ENCODE measurements at regions not wholly inside any gene's neighbourhood (a gene's known extent, or its start where the extent isn't known, plus 50 kb on each side); places are given as distances from the start of the nearest gene placed in this dataset.

GRCh38 chr6:14321992-14322772 is 204.6 kb downstream of the CD83 start:
- peak in 2 of 56 donors; percentile 4 to 10 for DNase-seq

GRCh38 chr6:14322841-14323240 is 205.3 kb downstream of the CD83 start:
- DNase-seq = no peak

GRCh38 chr6:14326774-14327173 is 209.2 kb downstream of the CD83 start:
- DNase-seq = no peak

- no peak for DNase-seq
Observed at GRCh38 chr6:14328163-14328562, 210.6 kb downstream of the CD83 start.

- no peak for DNase-seq
Observed at GRCh38 chr6:14333556-14334305, 216.2 kb downstream of the CD83 start.

GRCh38 chr6:14335071-14335470 is 217.5 kb downstream of the CD83 start:
- DNase-seq = no peak

- no peak for DNase-seq
Observed at GRCh38 chr6:14337152-14337551, 219.6 kb downstream of the CD83 start.

- no peak for DNase-seq
Observed at GRCh38 chr6:14339172-14339571, 221.6 kb downstream of the CD83 start.

GRCh38 chr6:14339711-14340584 is 222.4 kb downstream of the CD83 start:
- DNase-seq = no peak

- DNase-seq = no peak
Observed at GRCh38 chr6:14344486-14344885, 226.9 kb downstream of the CD83 start.

- DNase-seq = peak in 1 of 56 donors; percentile 3
Observed at GRCh38 chr6:14348389-14348788, 230.8 kb downstream of the CD83 start.

GRCh38 chr6:14349507-14349906 is 231.9 kb downstream of the CD83 start:
- DNase-seq = no peak

GRCh38 chr6:14350210-14350609 is 232.6 kb downstream of the CD83 start:
- no peak for DNase-seq

GRCh38 chr6:14353281-14353680 is 235.7 kb downstream of the CD83 start:
- DNase-seq = no peak

DNA sequence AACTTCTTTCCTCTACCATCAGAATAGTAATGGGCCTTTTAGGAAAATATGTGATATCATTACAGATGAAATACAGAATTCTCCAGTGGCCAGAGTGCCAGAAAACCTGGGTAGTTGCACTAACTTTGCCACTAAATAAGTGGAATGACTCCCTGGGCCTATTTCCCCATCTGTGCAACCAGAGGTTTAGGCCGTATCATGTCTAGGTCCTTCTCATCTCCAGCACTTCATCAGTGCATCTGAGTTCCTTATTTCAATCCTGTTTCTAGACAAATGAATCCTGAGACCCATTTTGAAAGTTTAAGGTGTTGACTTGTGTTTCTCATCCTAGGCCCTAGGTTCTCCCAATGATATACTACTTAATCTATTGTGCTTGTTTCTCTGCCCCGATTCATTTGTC is 236.2 kb downstream of the CD83 start:
- DNase-seq = no peak

- DNase-seq = peak in 6 of 56 donors; percentile 0 to 25 (median 10)
Observed at GRCh38 chr6:14354919-14355572, 237.5 kb downstream of the CD83 start.

- no peak for DNase-seq
Observed at GRCh38 chr6:14359438-14359837, 241.9 kb downstream of the CD83 start.

DNA sequence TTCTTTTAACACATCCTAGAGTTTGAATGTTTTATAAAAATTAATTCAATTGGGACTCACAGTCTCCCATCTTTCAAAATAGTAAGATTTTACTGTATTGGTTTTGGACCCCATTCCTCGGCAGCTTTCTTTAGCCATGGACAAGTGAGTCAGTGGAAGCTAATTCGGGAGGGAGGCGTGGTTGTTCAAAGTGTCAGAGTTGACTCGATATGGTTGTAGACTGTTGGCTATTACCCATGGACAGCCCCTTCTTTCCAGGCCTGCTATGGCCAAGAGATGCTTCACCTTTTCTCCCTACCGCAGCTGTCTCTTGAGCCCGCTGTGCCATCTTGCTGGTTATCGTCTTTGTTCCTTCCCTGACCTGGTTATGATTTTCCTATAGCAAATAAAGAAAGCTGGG is 243.0 kb downstream of the CD83 start:
- no peak for DNase-seq

GRCh38 chr6:14361297-14361696 is 243.7 kb downstream of the CD83 start:
- DNase-seq = no peak

DNA sequence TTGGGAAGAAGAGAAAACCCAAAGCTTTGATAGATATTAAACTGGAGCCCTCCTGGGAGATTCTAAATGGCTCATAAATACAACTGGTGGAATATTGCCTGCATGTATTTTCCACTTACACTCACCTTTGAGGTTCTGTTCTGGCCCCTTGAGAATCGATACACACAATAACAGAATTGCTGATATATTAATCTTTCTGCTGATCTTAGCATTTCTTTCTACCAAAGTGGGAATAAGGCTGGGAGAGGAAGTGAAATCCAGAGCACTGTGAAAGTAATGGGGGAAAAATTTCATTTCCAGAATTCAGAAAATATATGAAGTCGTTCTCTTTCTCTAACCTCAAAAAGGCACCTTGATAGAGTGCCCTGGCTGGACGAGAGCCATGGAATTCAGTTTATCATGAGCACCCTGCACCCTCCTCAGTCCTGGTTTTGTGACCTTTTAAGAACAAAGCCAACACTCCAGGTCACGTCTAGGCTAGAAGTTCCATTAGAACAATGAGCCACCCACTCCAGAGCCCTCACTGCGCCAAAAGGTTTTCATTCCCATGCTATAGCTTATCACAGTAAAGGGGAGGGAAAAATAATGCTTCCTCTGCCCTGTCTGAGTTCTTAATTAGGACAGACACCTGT is 244.5 kb downstream of the CD83 start:
- no peak for DNase-seq

DNA sequence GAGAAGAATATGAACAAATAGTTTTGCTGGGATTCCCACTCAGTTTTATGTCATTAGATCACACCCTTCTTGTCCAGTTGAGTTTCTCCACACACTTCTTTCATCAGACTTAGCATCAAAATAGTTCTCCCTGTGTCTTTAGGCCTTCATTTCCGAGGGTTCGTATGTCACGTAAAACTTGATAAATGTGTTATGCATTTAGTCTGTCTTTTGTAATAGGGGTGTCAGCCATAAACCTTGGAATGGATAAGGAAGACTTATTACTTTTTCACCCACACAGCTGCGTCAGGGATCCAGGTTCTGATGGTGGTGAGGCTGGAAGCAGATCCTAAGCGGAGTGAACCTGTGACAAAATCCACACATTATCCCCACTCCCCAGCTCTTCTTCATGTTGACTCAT is 246.8 kb downstream of the CD83 start:
- DNase-seq = no peak

Measured in amygdala (tissue), 56 donors.